HFFc6 (cell line): ENCODE measurements at regions not wholly inside any gene's neighbourhood (a gene's known extent, or its start where the extent isn't known, plus 50 kb on each side); places are given as distances from the start of the nearest gene placed in this dataset.
"Not testable (repeated sequence)": the region's sequence is repeated elsewhere in the genome, so short reads cannot be mapped to it uniquely, and the experiment has no call there.

Experiments used
- DNase-seq: peaks from one replicate; pipeline ENCODE4 v3.0.0-alpha.2; 2018
- H3K27ac Mint-ChIP-seq: 2 replicates; pipeline ENCODE4 v1.8.0; 2020; ENCODE audit warnings: mild to moderate bottlenecking, mixed read lengths
- H3K27me3 Mint-ChIP-seq: 2 replicates; pipeline ENCODE4 v1.8.0; 2021; ENCODE audit warnings: mild to moderate bottlenecking, moderate library complexity, mixed read lengths; ENCODE audit not compliant: insufficient read depth
- H3K36me3 Mint-ChIP-seq: 2 replicates; pipeline ENCODE4 v1.8.0; 2021; ENCODE audit warnings: low read depth, mixed read lengths
- H3K4me1 Mint-ChIP-seq: 2 replicates; pipeline ENCODE4 v1.8.0; 2020; ENCODE audit warnings: low read depth, mixed read lengths
- H3K4me3 Mint-ChIP-seq: 2 replicates; pipeline ENCODE4 v1.8.0; 2020; ENCODE audit warnings: mild to moderate bottlenecking, moderate library complexity, mixed read lengths
- H3K9me3 Mint-ChIP-seq: 2 replicates; pipeline ENCODE4 v1.8.0; 2020; ENCODE audit warnings: mild to moderate bottlenecking, mixed read lengths
- CTCF ChIP-seq: fragments of 200-600 bp; sonication (generic); IDR thresholded peaks from 2 replicates; pipeline ENCODE4 v1.5.0; 2021; ENCODE audit warnings: antibody characterized with exemption, mild to moderate bottlenecking

GRCh38 chr13:80704369-80704768 is 363.4 kb upstream of the SPRY2 start:
- Mint-ChIP-seq H3K4me1 (no peaks in the 10 kb centered on the region), H3K36me3 (no peaks in the 10 kb centered on the region), H3K27me3 (no peaks in the 10 kb centered on the region; the same call in 1 of the 2 replicates), H3K27ac (no peak overlapping the region), H3K9me3 (peaks cover 44% of the 10 kb centered on the region), H3K4me3 (no peak overlapping the region)
- no peak for DNase-seq
- no peak for TF ChIP-seq CTCF

- H3K9me3 Mint-ChIP-seq: peaks cover 34% of the 10 kb centered on the region
- no peak overlapping the region for H3K27ac Mint-ChIP-seq
- no peak overlapping the region for H3K4me3 Mint-ChIP-seq
- H3K36me3 Mint-ChIP-seq: peaks cover 4% of the 10 kb centered on the region; the same call in 1 of the 2 replicates
- no peak for TF ChIP-seq CTCF
- DNase-seq: no peak
- H3K4me1 Mint-ChIP-seq: no peaks in the 10 kb centered on the region
- no peaks in the 10 kb centered on the region; the same call in 1 of the 2 replicates for H3K27me3 Mint-ChIP-seq
Measured at GRCh38 chr13:80695841-80696240, 354.9 kb upstream of the SPRY2 start.

- not testable (repeated sequence) for DNase-seq, H3K27ac Mint-ChIP-seq, H3K27me3 Mint-ChIP-seq, H3K36me3 Mint-ChIP-seq, H3K4me1 Mint-ChIP-seq, H3K4me3 Mint-ChIP-seq
- H3K9me3 Mint-ChIP-seq: peaks cover 56% of the 10 kb centered on the region
Measured at GRCh38 chr13:80691814-80692213, 350.9 kb upstream of the SPRY2 start.

DNA sequence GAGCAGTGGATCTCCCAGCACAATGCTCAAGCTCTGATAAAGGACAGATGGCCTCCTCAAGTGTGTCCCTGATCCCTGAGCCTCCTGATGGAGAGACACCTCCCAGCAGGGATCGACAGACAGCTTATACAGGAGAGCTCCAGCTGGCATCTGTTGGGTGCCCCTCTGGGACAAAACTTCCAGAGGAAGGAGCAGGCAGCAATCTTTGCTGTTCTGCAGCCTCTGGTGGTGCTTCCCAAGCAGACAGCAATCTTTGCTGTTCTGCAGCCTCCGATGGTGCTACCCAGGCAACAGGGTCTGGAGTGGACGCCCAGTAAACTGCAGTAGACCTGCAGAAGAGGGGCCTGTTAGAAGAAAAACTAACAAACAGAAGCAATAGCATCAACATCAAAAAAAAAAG is 349.3 kb upstream of the SPRY2 start:
- peaks cover 56% of the 10 kb centered on the region for H3K9me3 Mint-ChIP-seq
- no peak for TF ChIP-seq CTCF
- no peak for DNase-seq
- no peaks in the 10 kb centered on the region for H3K27me3 Mint-ChIP-seq
- no peak overlapping the region for H3K27ac Mint-ChIP-seq
- no peaks in the 10 kb centered on the region for H3K4me1 Mint-ChIP-seq
- peaks cover 4% of the 10 kb centered on the region; the same call in 1 of the 2 replicates for H3K36me3 Mint-ChIP-seq
- no peak overlapping the region for H3K4me3 Mint-ChIP-seq

DNA sequence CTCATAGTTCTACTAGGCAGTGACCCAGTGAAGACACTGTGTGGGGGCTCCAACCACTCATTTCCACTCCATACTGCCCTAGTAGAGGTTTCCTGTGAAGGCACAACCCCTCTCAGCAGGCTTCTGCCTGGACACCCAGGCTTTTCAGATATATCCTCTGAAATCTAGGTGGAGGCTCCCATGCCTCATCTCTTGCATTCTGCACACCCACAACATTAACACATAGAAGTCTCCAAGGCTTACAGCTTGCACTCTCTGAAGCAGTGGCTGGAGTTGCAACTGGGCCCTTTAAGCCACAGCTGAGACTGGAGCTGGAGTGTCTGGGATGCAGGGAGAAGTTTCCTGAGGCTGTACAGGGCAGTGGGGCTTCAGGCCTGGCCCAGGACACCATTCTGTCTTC is 347.7 kb upstream of the SPRY2 start:
- no peak for TF ChIP-seq CTCF
- Mint-ChIP-seq H3K4me1 (no peaks in the 10 kb centered on the region), H3K4me3 (no peak overlapping the region), H3K27ac (no peak overlapping the region), H3K27me3 (no peaks in the 10 kb centered on the region; the same call in 1 of the 2 replicates), H3K9me3 (peaks cover 60% of the 10 kb centered on the region), H3K36me3 (peaks cover 4% of the 10 kb centered on the region; the same call in 1 of the 2 replicates)
- no peak for DNase-seq

DNA sequence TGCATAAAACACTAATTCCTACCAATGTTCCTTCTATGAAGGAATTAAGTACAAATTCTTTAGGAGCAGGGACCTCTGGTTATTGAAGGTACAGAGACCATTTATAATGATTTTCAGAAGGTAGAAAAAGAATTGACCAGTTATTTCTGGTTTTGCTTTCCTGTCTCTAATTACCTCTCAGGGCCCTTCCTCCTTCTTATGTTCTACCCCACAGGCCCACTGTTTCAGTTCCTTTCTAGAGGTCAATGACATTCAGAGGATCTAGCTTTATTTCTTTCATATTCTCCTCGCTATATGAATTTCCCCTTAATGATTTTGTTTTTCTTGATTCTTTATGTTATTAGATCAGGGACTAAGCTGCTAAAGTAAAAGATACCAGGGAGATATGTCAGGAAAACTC is 345.0 kb upstream of the SPRY2 start:
- Mint-ChIP-seq H3K9me3 (peaks cover 48% of the 10 kb centered on the region), H3K4me3 (no peak overlapping the region), H3K36me3 (no peaks in the 10 kb centered on the region), H3K4me1 (no peaks in the 10 kb centered on the region), H3K27me3 (no peaks in the 10 kb centered on the region; the same call in 1 of the 2 replicates), H3K27ac (no peak overlapping the region)
- DNase-seq: no peak
- TF ChIP-seq CTCF: no peak
